HL-60 (cell line): ENCODE measurements at regions not wholly inside any gene's neighbourhood (a gene's known extent, or its start where the extent isn't known, plus 50 kb on each side); places are given as distances from the start of the nearest gene placed in this dataset.

Experiments
- DNase-seq, 2 experiments: peaks; one replicate each; pipeline ENCODE4 v3.0.0-alpha.2; 2010 to 2020; ENCODE audit warnings: low read depth in 1 of 2, low spot score in 1 of 2
- H3K27ac ChIP-seq: fragments of 250-450 bp; sonication (Bioruptor Pico); replicated peaks from 2 replicates; pipeline ENCODE4 v1.5.1; 2020; ENCODE audit warnings: mild to moderate bottlenecking, moderate library complexity
- H3K27me3 ChIP-seq: fragments of 250-450 bp; sonication (Bioruptor Pico); 2 replicates; pipeline ENCODE4 v1.5.1; 2021; ENCODE audit warnings: mild to moderate bottlenecking, moderate library complexity; ENCODE audit not compliant: insufficient read depth, poor library complexity, severe bottlenecking
- H3K4me3 ChIP-seq: replicated peaks from 2 replicates; pipeline ENCODE4 v1.5.1; 2011; ENCODE audit warnings: mild to moderate bottlenecking, control low read depth, low read length; ENCODE audit not compliant: insufficient read depth
- CTCF ChIP-seq: IDR thresholded peaks from one replicate; pipeline ENCODE4 v1.5.1; 2011; ENCODE audit warnings: low read length, control low read depth, inconsistent platforms; ENCODE audit not compliant: insufficient read depth
- GABPA ChIP-seq: IDR thresholded peaks from 2 replicates; pipeline ENCODE4 v1.6.1; 2012; ENCODE audit warnings: low read depth
- POLR2AphosphoS5 ChIP-seq: IDR thresholded peaks from 2 replicates; pipeline ENCODE4 v1.6.1; 2012; ENCODE audit warnings: low read depth
- REST ChIP-seq: IDR thresholded peaks from 2 replicates; pipeline ENCODE4 v1.6.1; 2012; ENCODE audit warnings: low read depth; ENCODE audit not compliant: insufficient replicate concordance
- SPI1 ChIP-seq: IDR thresholded peaks from 2 replicates; pipeline ENCODE4 v1.6.1; 2012; ENCODE audit warnings: low read depth, mild to moderate bottlenecking, borderline replicate concordance

GRCh38 chr2:194739217-194739616 is 917.8 kb upstream of the SLC39A10 start:
- Histone ChIP-seq H3K27ac (no peak overlapping the region), H3K4me3 (no peak overlapping the region), H3K27me3 (no peaks in the 10 kb centered on the region)
- DNase-seq = no peak
- no peak for TF ChIP-seq REST
- TF ChIP-seq GABPA = no peak

GRCh38 chr2:194735837-194736542 is 921.0 kb upstream of the SLC39A10 start:
- Histone ChIP-seq H3K4me3 (no peak overlapping the region), H3K27ac (no peak overlapping the region), H3K27me3 (no peaks in the 10 kb centered on the region)
- TF ChIP-seq REST (no peak), GABPA (no peak), POLR2AphosphoS5 (no peak), SPI1 (no peak), CTCF (no peak)
- DNase-seq = no peak

GRCh38 chr2:194730266-194730665 is 926.8 kb upstream of the SLC39A10 start:
- DNase-seq = no peak
- TF ChIP-seq REST (no peak), CTCF (no peak), GABPA (no peak)
- Histone ChIP-seq H3K27ac (no peak overlapping the region), H3K27me3 (no peaks in the 10 kb centered on the region), H3K4me3 (no peak overlapping the region)
